NCI-H1092 (cell line): ENCODE measurements at regions not wholly inside any gene's neighbourhood (a gene's known extent, or its start where the extent isn't known, plus 50 kb on each side); places are given as distances from the start of the nearest gene placed in this dataset.
A peak's percentile ranks its signal among the peaks of the same experiment; 100 is the strongest.
"Not testable (repeated sequence)": the region's sequence is repeated elsewhere in the genome, so short reads cannot be mapped to it uniquely, and the experiment has no call there.

ENCODE experiments used
- DNase-seq: peaks from one replicate; lab custom pipeline; 2025; lab: John Stamatoyannopoulos, UW

DNA sequence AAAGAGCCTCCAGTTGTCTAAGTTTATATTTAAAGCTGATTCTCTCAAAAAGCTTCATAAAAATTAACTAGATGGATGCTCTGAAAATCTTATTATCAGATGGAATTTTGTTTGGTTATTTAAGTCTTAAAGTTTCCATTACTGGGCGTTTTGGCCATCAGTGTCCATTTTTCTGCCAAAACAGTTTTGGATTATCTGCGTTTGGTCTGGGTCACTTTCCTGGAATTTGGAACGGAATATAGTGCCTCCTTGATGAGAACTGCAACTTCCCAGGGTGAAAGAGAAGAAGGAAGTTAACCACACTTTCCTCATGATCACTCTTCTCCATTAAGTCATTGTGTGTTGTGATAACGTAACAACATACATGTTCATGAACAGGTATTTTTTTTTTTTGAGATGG lies 764.9 kb upstream of the AUTS2 start:
- no peak for DNase-seq

- DNase-seq: no peak
Measured at GRCh38 chr7:68839014-68839413, 759.3 kb upstream of the AUTS2 start.

DNA sequence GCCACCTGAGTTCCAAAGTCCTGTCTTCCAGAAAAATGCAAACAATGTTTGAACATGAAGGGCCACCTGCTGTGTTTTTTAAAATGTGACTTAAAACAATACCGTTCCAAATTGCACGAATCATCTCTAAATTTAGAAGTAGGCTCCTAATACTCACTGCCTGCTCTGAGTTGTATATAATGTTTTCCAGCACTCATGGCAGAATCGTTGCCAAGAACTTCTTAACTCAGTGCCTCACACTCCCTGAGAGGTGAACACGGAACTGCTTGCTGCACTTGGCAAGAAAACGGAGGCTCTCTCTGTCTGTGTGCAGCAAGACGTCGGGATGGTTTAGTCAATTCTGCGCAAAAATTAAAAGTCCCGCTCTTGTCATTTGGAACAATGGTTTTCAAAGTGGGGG lies 757.3 kb upstream of the AUTS2 start:
- DNase-seq: no peak

DNA sequence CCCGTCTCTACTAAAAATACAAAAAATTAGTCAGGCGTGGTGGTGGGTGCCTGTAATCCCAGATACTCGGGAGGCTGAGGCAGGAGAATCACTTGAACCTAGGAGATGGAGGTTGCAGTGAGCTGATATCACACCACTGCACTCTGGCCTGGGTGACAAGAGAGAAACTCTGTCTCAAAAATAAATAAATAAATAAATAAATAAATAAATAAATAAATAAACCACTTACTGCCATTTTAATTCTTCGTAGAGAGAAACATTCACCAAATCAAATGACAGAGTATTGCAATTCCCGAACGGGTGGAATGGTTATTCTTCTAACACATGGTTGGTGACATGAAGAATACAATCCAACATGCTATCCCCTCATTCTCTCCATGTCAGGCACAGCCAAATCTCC lies 754.3 kb upstream of the AUTS2 start:
- not testable (repeated sequence) for DNase-seq

DNA sequence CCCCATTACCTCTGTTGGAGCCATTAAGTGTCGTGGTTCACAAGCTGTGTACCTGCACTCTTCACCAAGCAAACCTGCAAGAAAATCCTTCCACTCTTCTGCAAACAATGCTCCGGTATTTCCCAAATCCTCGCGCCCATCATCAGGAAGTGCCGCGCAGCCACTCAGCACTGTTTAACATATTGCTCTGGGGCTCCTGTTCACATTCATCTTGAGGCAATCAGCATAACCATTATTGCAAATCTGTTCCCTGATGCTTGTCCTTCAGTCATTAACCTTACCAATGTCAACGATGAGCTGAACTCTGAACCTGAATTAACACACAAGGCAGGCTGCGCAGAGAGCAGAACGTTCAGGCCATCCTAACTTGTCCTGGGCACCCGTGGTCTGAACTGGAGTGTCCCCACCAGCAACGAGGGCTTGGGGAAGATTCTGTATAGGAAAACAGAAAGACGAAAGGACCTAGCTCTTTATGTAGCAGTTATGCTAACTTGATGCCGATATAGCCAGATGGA lies 751.4 kb upstream of the AUTS2 start:
- DNase-seq: no peak

GRCh38 chr7:68853254-68853653 lies 745.0 kb upstream of the AUTS2 start:
- DNase-seq: no peak

DNA sequence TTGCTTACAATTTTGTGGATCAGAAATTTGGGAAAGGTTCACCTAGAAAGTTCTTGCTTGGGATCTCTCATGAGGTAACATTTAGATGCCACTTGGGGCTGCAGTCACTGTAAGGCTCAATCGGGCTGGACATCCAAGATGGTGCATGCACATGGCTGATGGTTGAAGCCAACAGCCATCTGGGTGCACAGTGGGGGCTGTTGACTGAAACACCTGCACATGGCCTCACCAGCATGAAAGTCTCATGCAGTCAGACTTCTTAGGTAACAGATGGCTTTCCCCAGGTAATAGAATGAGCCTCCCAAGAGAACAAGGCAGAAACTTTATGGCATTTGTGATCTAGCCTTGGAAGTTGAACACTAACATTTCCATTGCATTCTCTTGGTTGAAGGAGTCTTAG lies 740.7 kb upstream of the AUTS2 start:
- DNase-seq: no peak

DNA sequence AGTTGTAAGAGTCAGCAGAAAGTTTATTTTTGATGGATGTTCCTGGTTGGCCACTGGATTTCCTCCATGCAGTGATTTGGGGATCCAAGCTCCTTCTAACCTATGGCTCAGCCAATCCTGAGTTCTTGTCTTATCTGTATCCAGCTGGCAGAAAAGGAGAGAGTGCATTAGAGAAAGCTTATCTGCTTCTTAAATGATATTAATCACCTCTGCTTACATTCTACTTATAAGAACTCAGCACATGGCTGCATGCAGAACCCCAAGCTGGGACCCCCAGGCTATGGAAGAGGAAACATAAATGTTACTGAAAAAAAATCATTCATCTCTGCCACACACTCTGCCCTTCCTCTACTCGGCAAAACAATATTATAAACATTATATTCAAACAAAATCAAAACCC lies 739.8 kb upstream of the AUTS2 start:
- DNase-seq: no peak

- no peak for DNase-seq
Measured at GRCh38 chr7:68861171-68861570, 737.1 kb upstream of the AUTS2 start.

DNA sequence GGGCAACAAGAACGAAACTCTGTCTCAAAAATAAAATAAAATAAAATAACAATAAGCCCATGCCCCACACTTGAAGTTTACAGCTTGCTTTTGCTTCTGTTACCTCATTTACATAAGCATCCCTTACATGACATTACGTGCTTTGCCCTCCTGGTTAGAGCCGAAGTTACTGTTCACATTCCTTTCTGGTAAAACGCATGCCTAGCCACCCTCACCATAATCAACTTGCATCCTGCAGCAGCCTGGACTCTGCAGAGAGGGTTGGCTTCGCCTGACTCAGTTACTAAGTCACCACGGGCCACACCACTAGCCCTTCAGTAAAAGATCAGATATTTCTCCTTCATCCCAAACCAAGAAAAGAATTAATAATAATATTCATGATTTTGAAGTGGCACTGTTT lies 736.0 kb upstream of the AUTS2 start:
- DNase-seq: no peak

GRCh38 chr7:68862736-68863135 lies 735.5 kb upstream of the AUTS2 start:
- DNase-seq: peak; percentile 33

- no peak for DNase-seq
Measured at GRCh38 chr7:68865351-68866199, 732.7 kb upstream of the AUTS2 start.

DNA sequence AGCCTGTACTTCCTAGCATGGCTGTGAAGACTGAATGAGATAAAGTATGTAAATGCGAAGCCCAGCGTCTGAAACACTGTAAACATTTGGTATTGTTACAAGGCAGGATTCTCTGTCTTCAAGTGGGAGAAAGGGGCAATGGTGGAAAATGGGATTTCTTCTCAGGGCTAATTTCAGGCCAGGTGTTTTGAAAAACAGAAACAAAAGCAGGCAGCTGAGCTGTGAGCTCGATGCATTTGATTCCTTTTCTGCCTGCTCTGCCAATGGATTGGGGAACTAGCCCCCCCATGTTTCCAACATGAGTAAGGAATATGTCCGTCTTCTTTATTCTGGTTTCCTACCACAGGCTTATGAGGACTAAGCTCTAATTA lies 732.1 kb upstream of the AUTS2 start:
- no peak for DNase-seq

- DNase-seq: not testable (repeated sequence)
Measured at GRCh38 chr7:68866721-68867120, 731.6 kb upstream of the AUTS2 start.

- no peak for DNase-seq
Measured at GRCh38 chr7:68868978-68869377, 729.3 kb upstream of the AUTS2 start.

DNA sequence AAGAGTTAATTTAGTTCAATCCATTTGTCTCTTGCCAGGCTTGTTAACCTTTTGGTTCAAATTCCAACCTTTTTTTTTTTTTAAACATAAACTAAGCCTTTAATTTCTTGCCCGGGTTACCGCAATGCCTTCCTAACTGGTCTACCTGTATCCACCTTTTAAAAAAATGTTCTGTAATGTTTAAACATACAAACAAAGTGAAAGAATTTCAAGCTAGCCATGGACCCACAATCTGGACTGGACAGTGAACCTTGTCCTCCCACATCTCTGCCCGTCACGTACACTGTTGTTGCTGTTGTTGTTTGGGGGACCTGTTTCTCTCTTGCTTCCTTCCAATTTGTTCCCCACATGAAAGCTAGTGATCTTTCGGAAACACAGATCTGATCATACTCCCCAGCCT lies 724.7 kb upstream of the AUTS2 start:
- DNase-seq: no peak

GRCh38 chr7:68875857-68876256 lies 722.4 kb upstream of the AUTS2 start:
- no peak for DNase-seq

GRCh38 chr7:68887116-68887515 lies 711.2 kb upstream of the AUTS2 start:
- not testable (repeated sequence) for DNase-seq

DNA sequence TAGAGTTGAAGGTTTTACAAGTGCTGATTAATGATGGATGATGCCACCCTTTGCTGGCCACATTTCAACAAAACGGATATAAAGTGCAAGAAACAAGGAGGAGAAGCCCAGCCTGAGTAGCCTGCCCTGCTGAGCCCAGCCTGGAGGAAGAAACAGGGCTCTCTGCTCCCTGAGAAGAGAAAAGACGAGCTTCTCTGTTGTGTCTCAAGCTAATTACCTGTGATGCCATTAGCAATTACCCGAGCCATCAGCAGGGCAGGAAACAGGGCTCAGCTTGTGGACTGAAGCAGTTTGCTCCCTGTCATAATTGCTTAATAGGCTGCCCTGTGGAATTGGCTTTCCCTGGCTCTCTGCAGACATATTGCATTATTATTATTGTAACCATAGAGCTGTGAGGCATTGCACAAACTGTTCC lies 709.3 kb upstream of the AUTS2 start:
- DNase-seq: no peak

DNA sequence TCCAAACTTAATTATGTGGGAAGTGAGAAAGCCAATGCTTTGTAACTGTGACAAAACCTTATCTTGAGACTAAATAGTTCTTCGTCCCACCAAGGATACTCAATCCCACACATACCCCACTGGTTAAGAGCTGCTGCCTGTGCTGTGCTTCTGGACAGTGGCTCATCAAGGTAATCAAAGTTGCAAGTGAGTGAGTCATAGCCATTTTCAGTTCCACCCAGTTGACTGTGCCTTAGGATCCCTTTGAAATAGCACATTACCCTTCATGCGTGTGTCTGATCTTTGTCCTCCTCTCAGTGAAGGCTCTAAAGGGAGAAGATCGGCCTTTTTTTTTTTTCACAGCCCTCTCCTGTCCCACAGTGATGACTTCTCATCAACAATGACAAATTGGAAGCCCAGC lies 706.0 kb upstream of the AUTS2 start:
- no peak for DNase-seq

DNA sequence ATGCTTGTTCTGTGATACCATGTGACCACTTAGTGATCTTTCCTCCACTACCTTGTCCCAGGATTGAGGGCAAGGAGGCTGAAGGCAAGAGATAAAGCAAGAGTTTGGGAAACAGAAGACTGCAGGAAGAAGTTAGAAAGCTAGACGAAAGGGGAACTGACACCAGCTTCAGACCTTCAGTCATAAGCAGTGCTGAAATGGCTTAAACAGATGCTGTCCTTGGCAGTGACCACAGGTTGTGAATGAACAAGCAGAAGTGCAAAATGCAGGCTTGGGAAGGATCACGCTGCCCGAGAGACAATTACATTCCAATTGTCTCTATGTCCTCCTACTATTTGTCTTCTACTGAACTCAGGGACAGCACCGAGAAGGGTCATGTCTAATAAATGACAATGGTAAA lies 704.9 kb upstream of the AUTS2 start:
- DNase-seq: no peak

GRCh38 chr7:68899156-68899555 lies 699.1 kb upstream of the AUTS2 start:
- DNase-seq: not testable (repeated sequence)

DNA sequence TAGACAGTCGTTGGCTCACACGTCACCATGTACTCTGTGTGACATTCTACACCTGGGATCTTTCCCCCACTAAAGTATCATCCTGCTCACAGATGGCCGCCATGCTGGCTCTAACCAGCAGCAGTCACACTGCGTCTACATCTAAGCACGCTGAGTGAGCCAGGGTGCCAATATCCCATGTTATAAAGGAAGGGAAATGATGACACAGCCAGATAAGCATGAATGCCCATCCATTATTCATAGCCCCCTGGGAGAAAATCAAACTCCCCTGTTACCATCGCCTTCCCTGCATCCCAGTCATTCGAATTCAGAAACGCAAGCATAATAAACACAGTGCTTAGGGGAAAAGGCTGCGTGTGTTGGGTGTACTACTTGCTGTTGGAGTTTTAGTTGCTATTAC lies 698.2 kb upstream of the AUTS2 start:
- DNase-seq: no peak

DNA sequence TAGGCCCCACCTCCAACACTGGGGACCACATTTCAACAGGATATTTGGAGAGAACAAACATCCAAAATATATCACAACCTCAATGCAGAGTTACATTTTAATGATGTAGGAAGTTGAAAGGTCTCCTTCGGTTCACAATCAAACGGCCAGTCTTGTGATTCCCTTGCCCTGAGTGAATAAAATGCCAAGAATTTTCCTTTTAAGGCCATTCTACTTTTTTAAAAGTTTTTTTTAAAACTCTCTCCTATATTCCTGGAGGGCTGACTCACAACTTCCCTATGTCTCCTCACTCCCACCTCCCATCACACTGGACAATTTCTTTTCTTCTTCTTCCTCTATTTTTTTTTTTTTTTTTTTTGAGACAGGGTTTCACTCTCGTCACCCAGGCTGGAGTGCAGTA lies 693.6 kb upstream of the AUTS2 start:
- DNase-seq: no peak
